DMS79 treated with DMSO at 0.1 percent for 48 hours (cell line): ENCODE measurements at regions not wholly inside any gene's neighbourhood (a gene's known extent, or its start where the extent isn't known, plus 50 kb on each side); places are given as distances from the start of the nearest gene placed in this dataset.
A peak's percentile ranks its signal among the peaks of the same experiment; 100 is the strongest.

Source experiments
- DNase-seq: peaks from one replicate; lab custom pipeline; 2025; lab: John Stamatoyannopoulos, UW

DNA sequence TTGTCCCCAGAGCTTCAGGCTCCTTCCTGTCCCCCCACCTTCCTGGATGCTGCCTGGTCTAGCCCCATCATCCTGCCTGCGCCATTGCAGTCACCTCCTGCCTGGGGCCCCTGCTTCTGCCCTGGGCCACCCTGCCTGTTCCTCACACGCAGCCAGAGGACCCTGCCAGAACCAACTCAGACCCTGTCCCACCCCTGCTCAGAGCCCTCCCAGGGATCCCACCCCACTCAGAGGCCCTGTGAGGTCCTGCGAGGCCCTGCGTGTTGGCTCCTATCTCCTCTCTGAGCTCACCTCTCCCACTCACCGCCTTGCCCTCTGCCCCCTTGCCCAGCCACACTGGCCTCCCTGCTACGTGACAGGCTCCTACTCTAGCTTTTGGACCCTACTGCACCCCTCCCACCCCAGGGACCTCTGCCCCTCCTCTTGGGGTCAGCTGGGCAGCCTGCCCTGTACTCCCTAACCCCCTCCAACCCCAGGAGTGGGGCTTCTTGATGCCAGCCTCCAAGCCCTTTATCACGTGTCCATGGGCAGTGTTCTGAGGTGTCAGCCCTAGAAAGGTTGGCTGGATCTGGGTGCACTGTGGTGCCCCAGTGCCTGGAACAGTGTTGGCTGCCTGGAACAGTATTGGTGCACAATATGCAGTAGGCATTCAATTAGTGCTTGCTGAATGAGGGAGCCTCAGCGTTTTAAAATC is 68.3 kb downstream of the CEBPB start:
- no peak for DNase-seq

DNA sequence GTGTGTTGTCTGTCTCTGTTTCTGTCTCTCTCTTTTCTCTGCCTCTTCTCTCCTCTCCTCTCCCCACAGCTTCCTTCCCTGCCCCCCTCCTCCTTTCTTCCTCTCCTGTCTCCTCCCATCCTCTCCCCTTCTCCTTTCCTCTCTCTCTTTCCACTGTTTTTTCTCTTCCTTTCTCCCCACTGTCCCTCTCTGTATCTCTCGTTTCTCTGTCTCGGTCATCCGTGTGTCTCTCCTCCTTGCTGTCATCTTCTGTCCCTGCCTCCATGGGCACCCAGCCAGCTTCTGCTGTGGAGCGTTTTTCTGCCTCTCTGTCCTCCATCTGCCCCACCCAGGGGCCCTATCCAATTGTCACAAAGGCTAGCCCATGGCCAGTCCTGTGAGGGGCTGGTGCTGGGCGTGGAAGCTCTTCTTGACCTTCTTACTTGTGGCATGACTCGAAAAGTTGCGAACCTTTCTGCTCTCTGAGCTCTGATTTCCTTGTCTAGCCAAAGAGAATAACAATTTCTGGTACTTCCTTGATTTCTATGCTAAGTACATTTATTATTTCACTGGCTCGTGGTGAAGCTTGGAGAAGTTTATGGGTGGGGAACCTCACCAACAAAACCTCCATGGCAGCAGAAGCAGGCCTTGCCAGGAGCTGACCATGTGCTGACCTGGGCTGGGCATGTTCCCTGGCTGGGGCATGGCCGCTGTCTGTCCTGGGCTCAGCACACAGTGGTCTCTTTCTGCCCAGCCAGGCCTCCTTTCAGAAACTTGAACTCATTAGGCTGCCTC is 69.3 kb downstream of the CEBPB start:
- no peak for DNase-seq

DNA sequence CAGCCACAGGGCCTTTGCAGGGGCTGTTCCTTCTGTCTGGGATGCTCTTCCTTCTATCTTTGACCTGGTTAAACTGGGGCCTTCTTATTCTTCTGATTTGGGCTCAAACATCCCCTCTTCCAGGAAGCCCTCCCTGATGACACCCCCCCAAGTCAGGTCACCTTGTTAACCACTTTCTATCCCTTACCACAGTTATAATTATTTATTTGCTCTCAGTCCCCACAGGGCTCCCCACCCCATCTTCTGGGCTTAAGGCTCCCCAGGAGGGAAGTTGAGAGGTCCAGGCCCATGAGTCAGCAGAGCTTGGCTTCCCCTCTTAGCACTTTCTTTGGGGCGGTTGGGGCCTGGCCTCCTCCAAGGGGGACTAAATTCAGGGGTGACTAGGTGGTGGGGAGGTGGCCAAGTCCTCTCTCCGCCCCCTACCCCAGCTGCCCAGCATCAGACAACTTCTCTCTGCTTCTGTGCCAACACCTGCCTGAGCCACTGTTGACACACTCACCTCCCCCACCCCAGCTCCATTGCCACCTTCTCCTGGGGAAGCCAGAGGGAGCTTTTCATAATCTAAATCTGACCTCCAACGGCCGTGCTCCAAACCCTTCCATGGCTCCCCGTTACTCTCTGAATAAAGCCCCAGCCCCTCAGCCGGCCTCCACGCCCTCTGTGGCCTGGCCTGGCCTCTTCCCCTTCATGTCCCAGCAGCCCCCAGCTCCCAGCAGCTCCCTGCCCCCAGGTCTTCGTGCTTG is 70.0 kb downstream of the CEBPB start:
- DNase-seq, result no peak

DNA sequence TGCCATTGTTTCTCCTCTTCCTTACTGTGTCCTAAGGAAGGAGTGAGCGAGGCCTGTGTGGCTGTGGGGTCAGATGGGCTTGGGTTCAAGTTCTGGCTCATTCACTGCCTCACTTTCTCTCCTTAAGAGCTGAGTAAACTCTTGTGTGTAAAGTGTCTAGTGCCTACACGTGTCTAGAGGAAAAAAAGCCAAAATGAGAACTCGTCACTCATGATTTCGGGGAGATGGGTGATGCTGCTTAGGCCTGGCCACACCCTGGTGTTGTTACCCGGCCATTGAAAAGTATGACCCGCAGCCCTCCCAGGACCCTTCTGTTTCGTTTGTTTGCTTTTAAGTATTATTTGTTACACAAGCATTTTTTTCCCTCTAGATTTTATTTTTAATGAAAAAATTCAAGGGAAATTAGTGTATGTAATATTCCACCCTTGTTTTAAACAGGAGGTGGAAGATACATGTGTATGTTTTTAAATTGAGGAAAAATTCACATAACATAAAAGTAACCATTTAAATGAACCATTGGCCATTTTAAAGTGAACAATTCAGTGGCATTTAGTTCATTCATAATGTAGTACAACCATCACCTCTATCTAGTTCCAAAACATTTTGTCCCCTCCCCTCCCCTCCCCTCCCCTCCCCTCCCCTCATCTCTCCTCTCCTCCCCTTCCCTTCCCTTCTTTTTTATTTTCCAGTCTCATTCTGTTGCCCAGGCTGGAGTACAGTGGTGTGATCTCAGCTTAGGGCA is 71.0 kb downstream of the CEBPB start:
- DNase-seq, result no peak

DNA sequence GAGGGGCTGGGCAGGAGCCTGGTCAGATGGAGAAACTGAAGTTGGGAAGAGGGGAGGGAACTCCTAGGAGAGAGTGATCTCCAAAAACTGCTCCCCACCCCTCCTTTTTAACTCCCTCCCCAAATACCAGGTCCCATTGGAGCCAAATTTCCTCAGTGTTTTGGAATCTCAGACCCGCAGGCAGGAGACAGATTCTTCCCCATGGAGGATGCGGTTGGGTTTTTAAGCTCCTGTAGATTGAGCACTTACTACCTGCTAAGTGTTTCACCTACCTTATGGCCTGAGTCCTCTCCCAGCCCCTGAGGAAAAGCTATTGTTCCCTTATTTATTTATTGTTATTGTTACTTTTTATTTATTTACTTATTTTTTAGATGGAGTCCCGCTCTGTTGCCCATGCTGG is 73.2 kb downstream of the CEBPB start:
- no peak for DNase-seq

DNA sequence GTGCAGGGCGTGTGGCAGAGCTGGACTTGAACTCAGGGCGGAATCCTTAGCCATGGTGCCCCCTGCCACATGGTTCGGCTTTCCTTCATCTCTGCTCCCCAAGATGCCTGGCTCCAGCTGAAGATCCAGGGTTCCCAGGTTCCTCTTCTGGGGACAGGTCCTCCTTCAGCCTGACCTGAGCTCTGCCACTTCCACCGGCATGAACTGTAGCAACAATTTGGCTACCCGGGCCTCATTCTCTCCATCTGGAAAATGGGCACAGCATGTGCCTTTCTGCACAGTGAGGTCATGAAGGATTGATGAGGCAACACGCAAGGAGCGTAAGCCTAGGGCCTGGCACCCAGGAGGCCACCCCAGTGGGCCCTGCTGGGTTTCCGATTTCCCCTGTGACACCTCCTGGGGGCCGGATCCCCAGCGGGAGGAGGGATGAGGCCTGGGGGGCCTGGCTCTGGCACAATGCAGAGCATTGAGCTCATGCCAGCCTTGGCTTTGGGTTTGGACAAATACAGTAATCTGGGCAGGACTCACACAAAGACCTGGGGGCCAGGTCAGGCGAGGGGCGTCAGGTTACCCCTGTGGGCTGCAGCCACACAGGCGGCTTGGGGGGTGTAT is 74.0 kb downstream of the CEBPB start:
- no peak for DNase-seq

DNA sequence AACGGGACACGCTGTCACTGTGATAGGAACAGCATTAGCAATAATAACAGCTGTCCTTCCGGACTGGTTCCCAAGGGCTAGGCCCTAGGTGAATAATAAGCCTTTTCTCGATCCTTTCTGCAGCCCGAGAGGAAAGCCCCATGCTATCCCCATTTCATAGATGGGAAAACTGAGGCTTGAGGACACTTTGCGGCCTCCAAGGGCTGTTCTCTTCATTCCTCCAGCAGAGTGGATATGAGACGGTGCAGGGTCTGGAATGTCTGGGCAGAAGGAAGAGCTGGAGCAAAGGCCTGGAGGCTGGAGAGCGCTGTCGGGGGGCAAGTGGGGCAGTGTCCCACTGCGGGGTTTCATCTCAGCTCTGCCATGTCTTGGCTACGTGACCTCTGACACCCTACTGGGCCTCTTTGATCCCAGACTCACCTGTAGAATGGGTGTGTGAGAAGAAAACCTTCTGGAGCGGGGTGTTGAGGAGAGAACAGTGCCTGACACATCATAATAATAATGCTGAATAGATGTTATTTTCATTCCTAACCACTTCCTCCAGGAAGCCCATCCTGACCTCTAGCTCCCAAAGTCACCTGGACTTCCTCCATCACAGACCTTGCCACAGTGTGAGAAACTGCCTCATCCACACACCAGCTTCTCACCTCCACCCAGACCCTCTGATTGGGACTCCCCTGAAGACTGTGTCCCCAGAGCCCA is 74.8 kb downstream of the CEBPB start:
- no peak for DNase-seq

DNA sequence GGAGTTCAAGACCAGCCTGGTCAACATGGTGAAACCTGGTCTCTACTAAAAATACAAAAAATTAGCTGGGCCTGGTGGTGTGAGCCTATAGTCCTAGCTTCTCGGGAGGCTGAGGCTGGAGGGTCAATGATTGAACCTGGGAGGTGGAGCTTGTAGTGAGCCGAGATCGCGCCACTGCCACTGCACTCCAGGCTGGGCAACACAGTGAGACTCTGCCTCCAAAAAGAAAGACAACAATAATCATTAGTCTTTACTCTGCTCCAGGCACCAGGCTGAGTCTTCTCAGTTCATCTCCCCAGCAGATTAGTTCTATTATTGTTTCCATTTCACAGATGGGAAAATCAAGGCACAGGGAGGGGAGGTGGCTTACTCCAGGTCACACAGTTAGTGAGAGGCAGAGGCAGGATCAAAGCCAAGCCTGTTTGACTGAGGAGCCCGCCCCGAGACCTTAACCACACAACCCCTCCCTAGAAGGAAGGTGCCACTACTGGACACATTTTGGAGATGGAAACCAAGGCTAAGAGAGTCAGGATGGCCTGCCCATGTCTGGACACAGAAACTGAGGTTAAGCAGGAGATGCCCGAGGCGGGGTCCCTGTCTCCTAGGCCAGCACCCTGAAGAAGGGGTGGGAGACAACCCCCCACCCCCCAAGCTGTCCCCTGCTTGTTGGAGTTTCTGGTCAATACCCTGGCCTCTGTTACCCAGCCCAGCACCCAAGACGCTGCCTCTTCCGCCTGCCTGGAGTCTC is 75.8 kb downstream of the CEBPB start:
- no peak for DNase-seq

DNA sequence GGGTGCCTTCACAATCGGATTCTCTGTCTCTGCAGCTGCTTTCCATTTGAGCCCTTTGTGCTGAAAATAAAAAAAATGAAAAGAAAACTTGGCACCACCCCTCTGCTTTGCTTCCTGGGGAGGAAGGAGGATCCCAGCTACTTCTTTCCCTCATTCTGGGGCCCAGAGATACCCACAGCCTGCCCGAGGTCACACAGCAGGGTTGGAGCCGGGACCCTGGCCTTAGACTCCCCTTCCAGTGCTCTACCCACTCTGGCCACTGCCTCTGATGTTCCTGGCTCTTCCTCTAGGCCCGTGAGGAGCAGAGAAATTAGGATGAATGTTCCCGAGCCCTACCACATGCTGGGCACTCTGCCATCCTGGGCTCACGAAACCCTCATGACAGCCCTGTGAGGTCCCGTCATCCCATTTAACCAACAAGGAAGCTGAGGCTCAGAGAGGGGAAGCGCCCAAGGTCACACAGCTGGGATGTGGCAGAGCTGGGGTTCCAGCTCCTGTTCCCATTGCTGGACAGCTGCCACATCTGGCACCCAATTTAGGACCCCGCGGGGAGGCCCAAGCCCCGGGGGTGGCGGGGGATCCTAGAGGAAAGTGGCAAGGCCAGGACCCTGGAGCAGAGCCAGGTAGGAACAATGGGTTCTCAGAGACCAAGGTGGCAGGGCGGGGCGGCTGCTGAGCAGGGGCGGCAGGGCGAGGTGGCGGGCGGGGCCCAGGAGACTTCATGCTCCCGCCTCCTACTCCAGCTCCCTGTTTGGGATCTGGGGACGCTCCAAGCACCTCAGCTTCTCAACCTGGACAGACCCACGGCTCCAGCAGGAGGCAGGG is 76.6 kb downstream of the CEBPB start:
- DNase-seq, result peak; percentile 67

DNA sequence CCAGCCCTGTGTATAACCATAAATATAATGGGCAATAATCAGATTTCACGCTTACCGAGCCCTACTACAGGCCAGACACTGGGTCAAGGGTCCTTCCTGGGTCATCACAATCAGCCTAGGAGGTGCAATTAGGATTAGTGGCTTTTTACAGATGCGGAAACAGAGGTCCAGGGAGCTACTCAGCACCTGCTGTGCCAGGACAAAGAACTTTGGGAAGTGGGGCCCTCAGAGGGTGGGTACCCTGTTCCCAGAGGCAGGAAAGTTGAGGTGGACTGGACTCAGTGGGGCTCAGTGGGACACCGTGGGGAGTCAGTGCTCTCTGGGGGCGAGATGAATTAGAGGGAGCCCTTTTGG is 77.2 kb downstream of the CEBPB start:
- no peak for DNase-seq

DNA sequence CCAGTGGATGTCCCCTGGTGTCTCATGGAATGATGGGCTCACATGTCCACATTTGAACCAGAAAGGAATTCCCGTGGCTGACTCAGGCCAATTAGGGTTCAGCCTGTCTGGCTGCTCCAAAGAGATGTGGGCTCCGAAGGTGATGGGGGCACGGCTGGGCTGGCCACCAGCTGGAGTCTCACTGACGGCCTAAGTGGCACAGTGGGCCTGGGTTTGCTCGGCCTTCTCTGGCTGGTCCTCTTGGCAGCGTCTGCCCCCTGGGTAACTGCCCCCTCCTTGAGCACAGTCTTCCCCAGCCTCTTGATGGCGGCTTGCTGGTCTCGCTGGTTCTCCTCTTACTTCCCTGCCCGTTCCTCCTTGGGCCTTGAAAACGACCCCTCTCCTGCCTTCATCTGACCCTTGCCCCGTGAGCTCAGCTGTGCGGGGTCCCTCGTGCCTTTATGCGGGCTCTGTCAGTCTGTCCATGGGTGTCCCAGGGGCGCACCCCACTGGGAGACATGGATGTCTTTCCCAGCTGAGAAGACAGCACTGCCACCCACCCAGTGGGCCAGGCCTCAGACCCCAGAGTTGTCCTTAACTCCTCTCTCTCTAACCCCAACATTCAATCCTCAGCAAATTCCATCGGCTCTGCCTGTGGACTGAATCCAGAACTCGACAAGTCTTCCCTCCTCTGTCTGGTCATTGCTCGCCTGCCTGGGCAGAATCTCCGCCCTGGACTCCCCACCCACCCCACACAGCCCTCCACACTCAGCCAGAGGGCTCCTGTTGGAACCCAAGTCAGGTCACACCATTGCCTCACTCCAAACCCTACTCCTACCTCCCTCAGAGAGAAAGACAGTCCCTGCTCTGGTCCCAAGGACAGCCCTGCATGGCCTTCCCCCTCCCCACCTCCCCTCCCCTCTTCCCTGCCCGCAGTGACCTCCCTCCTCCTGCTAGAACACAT is 78.7 kb downstream of the CEBPB start:
- DNase-seq, result no peak

DNA sequence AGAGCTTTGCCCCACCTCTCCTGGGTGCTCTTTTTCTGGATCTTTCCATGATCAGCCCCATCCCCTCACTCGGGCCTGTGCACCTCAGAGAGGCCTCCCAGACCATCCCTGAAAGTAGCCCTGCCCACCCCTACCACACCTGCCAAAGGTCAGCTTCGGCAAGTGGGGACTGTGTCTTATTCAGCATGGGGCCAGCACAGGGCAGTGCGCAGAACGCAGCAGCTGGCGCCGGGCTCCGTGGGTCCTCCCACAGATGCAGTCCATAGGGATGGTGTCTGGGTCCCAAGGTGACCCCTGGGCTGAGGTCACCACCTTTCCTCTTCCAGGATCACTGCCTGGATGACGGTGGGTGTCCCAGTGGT is 79.4 kb downstream of the CEBPB start:
- DNase-seq, result no peak

DNA sequence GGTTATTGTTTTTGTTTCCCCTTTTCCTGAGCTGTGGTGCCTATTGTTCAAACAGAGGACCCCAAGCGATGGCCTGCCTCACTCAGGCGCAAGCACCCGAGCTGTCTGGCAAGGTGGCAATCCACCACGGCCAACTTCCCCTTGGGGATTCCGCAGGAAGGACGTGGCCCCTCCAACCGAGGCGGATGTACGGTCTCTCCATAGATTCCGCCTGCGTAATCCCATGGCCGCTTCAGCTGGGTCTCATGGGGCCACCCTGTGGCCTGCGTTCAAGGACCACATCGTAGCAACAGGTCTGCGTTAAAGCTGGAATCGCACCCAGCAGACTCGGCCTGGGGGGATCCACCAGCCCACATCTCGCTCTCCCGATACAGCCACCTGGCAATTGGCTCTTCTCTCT is 79.9 kb downstream of the CEBPB start:
- DNase-seq, result no peak

DNA sequence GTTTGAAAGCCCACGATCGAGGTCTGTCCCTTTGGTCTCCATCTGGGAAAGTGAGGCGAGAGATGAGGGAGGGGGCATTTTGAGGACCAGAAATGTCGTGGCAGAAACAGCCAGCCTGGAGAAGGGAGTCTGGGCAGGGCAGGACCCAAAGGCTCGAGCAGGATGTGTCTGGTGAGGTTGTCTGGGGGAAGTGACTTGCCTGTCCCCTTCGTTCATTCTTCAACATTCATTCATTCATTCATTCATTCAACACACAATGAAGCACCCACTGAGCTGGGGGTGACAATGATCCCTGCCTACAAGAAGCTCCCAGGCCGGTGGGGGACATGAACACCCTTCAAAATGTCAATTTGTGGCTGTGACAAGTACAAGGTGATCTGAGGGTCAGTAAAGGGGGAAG is 80.5 kb downstream of the CEBPB start:
- no peak for DNase-seq

DNA sequence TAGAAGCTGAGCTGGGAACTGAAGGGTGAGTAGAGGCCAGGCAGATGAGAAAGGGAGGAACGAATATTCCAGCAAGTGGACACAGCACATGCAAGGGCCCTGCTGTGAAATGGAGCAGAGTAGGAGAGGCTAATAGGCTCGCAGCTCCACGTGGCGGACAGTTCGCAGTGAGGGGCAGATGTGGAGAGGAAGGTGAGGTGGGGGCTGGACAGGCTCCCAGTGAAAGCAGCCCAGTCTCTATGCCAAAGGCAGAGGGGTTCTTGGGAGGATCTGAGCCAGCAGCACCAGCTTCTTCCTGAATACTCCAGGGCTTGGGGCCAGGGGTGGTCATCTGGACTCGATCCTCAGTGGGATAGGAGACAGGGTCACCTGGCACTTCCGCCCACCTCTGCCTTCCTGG is 81.0 kb downstream of the CEBPB start:
- no peak for DNase-seq

DNA sequence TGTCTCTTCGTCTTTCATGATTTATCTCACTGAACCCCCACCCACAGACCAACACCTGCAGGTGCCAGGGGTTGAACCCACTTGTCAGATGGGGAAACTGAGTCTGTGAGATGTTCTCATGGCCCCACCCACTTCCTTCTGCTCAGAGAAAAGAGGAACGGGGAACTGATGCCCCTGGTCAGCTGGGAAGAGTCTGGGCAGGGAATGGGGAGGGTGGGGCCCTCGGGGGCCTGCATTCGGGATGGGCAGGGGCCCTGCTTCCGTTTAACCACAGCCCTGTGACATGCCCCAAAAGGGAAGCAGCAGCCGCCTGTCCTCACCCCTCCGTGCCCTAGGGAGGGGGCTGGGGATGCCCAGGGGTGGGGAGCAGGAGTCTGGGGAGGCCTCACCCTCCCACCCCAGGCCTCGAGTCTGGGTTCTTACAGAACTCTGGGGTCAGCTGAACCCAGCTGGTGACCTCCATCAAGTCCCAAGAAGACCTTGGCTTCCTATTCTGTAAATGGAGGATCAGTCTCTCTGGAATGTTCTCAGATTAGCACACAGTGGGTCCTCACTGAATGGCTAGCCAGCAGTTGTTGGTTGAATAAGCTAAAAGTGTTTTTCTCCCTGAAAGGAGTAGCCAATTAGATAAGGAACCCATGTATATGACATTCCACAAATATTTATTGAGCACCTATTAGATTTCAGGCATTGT is 81.5 kb downstream of the CEBPB start:
- DNase-seq, result no peak

DNA sequence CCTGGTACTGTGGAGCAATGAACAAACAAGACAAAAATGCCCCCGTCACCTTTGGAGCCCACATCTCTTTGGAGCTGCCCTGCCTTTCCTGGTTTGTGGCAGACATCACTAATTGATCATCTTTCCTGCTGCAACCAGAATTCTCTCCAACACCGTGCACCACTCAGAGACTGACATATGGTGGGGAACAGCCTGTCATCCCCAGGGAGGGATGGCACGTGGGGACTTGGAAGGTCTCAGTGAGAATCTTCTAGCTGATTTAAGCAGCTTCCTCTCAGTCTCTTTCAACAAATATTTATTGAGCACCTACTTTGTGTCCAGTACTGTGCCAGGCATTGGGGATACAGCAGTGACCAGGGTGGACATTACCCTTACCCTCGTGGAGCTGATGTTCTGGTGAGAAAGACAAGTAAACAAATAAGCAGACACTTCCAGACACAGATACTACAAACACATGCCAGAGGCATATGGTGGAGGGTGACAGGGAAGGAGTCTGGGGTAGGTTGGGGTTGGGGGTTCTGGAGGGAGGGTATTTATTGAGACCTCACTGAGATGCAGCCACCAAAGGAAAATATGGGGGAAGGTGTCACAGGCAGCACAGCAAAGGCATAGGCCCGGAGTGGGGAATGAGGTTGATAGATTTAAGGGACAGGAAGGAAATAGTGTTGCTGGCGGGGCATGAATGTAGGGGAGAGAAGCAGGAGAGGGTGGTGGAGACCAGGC is 82.3 kb downstream of the CEBPB start:
- no peak for DNase-seq
